GM19023 (cell line): ENCODE measurements at regions not wholly inside any gene's neighbourhood (a gene's known extent, or its start where the extent isn't known, plus 50 kb on each side); places are given as distances from the start of the nearest gene placed in this dataset.
"Not testable (repeated sequence)": the region's sequence is repeated elsewhere in the genome, so short reads cannot be mapped to it uniquely, and the experiment has no call there.

Experiments used
- ATAC-seq: cut with Tn5 transposase; IDR thresholded peaks from one replicate; pipeline ENCODE4 v1.9.1; 2021; ENCODE audit warnings: mild to moderate bottlenecking, moderate library complexity; ENCODE audit not compliant: unreplicated experiment

DNA sequence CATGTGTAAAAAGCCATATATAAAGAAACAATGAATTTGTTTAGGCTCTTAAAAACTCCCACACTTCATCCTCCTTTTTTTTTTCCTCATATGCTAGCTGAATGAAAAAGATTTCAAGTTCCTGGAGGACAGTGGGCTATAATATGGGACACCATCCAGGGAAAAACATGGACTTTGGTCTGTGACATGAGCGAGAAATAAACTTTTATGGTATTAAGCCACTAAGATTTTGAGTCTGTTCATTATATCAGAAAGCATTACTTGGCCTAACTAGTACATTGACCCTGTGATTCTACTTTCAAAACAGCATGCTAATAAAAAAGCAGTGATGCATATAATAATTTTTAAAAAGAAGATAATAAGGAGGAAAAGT, 392.3 kb upstream of the CAMK1G start:
- no peak for ATAC-seq

DNA sequence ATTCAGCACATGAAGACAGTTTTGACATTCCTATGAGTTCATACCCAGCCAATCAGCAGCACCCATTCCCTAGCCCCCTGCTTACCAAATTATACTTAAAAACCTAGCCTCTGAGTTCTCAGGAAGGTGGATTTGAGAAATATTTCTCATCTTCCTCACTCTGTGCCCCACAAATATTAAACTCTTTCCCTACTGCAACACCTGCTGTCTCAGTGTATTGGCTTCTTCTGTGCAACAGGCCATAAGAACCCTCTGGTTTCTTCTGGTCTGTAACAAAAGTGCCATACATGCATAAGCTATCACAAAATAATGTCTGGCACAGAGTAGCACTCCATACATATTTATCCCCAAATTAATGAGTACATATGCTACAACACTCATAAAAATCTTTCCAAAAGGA, 387.4 kb upstream of the CAMK1G start:
- ATAC-seq: no peak

DNA sequence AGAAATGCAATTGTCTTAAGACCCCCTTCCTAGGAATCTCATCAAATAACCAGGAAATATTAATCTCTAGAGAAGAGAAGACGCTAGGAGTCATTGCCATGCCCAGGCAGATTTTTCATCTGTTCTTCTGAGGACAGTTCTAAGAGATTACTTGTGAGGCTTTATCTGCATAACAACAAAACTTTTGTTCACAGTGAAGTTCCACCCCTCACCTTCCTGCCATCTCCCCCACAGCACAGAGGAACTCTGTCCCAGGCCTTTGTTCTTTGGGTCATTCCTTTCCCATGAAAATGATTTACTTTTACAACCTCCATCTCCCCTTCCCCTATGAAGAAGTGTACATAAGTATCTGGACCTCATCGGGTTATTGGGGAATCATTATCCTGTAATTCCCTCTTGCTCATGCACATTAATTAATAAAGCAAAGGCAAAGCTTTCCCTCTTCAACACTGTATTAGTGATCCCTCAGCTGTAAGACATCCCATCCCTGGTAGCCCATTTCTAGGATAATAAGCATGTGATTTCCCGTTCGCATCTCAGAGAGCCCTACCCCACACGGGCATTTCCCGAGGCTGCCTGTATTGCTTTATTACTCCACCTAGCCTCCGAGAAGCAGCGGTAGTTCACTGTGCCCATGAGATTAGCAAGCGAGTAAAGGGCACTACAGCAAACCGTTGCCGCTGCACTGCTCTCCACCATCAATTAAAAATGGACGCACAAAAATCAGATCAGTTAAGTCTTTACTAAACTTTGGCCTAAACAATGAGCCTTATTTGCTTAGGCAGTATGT, 384.4 kb upstream of the CAMK1G start:
- no peak for ATAC-seq

DNA sequence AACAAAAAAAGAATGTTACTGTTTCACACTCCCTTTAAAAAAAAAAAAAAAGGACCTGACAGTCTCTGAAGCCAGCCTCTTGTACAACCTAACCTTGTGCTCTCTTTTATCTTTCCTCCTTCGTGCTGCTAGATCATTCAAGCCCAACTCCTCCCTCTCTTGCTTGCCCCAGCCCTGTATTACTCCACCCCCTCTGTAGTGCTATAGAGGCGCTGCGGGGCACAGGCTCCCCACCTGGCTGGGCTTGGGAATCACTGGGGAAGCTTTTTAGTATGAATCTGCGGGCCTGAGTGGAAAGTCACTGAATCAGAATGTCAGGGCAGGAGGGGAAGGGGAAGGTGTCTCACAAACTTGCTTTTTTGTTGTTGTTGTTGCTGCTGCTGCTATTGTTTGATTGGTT, 383.7 kb upstream of the CAMK1G start:
- ATAC-seq: no peak

DNA sequence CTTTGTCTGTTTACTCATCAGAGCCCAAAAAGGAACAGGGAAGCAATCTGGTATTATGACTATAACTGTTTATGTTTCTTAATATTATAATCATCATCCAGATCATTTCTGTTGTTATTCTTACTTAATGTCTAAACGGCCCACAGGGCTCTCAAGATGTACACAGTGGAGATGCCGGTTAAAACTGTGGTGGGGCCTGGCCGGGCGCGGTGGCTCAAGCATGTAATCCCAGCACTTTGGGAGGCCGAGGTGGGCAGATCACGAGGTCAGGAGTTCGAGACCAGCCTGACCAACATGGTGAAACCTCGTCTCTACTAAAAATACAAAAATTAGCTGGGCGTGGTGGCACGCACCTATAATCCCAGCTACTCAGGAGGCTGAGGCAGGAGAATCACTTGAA, 381.2 kb upstream of the CAMK1G start:
- ATAC-seq: not testable (repeated sequence)

DNA sequence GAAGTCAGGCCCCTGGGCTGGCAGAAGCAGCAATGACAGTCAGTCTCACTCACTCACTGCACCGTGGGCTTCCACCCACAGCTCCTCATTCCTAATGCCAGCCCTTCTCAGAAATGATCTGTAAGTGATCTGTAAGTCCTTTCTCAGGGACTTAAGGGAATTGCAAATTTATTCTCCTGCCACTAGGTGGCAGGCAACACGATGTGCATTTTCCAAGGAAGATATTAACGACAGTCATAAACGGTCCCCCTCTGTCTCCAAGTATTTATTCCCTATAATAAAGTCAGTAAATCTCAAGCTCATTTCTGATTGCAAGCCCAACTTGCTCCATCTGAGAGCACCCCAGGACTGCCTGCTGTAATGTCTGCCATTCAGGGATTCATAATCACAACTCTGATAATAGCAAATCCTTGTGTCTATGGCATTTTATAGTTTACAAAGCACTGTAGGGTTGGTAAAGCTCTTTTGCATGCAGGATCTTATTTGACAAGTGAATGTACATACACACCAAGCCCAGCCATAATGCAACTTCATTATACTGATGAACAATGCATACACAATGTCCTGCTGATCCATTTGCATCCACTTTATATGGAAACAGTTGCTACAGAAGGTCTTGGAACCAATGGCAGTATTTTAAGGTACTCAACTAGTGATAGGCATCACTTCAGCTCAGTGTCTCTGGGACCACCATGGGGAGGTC, 380.5 kb upstream of the CAMK1G start:
- no peak for ATAC-seq

DNA sequence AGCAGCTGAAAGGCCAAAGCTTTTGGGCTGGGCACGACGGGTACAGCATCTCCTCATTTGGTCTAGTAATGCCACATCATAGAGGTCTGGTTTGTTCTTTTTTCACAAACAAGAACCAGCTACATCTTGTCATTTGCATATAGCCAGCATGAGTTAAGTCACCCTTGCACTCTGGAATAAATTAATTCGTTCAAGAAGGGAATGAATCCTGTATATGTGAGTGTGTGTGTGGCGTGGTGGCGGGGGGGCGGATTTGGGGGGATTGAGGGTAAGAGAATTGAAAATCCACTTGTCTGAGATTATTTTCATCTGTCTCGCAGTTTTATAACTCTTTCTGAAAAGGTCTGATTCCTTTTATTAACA, 380.0 kb upstream of the CAMK1G start:
- no peak for ATAC-seq

DNA sequence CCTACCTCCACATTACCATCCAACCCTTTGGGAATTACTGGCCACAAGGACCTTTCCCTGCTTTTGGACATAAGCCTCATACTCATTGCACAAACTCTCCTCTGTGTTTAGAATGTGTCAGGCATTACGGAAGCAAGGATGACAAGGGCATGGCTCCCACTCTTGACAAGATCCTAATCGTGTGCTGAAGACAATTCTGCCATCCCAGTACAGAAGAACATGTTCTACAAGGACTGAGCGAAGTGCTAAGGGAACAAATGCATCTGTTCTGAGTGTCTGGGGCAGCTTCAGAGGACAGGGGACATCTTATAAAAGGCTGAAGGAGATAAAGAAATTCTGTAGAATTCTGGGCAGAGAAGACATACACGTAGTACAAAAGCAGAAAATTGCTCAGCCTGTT, 378.5 kb upstream of the CAMK1G start:
- no peak for ATAC-seq

DNA sequence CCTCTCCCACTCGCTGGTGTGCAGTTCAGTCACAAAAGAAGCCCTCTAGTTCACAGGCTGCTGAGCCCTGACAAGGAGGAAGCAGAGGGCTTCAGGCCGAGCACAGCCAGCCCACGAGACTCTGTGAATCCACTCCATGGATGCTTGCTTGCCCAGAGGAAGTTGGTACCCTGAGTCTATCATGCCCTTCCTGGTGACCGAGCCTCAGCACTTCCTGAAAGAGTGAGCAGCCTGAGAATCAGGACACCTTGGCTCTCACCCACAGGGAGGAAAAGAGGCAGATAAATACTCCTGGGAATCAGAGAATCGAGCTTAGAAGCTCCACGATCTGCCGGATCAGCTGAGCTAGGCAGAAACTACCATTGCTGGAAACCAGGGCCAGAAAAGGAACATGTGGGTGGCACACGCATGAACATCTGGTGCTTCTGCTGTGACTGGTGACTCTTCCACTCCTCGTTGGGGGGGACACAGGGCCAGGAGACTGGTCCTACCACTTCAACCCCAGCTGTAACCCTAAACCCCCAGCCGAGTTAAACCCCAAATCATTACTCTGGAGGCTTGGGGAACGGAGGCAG, 376.3 kb upstream of the CAMK1G start:
- ATAC-seq: peak; percentile 23

DNA sequence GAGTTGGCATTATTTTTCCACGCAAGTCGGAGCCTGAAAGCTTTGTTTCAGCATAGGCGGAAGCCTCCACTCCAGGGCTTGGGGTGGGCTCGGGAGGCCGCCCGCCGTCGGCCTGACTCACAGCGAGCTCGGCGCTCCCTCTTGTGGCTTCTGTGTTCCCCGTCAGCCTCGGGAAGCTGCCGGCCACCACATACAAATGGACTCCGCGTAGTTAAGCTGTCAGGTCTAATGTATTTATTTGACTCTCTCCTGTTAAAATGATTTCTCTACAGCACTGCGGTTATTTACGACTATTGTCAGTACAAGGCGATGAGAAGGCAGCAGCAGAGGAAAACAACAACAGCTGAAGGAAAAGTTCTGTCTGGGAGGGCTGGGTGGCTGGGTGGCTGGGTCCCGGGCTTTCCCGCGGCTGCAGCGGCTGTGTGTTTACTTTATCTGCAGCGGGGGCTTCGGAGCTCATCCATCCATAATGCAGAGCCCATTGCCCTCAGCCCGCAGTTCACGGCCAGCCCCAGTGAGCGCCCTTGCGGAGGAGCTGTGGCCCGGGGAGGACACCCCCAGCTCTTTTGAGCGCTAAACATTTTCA, 375.7 kb upstream of the CAMK1G start:
- ATAC-seq: peak; percentile 72

DNA sequence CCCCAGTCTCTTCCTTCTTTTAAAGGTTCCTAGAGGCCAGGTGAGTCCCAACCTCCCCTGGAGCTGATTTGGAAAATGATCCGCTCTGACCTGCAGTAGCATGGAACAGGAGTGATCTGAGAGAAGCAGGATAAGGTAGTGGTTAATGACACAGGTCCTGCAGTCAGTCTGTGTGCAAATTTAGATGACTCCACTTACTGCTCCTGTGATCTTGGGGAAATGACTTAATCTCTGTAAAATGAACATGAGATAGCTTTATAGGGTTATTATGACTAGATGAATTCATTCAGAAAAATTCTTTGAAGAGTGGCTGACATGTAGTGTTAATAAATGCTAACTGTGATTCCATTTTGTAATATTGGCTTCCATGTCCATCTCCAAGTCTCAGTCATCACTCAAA, 374.9 kb upstream of the CAMK1G start:
- ATAC-seq: no peak

DNA sequence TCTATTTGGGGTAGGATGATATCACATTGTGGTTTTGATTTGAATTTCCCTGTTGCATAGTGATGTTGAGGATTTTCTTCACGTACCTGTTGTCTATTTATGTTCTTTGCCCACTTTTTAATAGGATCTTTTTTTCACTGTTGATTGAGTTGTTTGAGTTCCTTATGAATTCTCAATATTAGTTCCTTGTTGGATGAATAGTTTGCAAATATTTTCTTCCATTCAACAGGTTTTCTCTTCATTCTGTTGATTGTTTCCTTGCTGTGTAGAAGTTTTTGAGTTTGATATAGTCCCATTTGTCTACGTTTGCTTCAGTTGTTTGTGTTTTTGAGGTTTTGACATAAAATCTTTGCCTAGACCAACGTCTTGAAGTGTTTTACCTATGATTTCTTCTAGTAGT, 369.5 kb upstream of the CAMK1G start:
- no peak for ATAC-seq

DNA sequence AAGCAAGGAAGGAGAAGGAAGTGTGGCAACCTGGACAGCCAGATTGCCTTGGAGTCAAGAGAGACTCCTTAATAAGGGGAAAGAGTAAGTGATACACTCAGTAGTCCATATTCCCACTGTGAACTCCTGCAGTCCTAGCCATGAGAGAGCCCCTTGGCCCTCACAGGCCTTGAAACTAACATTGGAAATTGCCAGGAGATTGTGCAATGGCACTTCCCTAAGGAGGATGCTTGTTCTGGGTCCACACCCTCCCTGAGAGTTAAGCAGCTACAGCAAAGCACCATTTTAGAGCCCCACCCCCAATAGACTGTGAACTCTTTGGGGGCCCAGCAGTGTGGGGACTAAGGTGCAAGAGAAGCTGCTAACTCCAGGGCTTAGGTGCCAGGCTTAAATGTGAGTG, 367.7 kb upstream of the CAMK1G start:
- no peak for ATAC-seq

DNA sequence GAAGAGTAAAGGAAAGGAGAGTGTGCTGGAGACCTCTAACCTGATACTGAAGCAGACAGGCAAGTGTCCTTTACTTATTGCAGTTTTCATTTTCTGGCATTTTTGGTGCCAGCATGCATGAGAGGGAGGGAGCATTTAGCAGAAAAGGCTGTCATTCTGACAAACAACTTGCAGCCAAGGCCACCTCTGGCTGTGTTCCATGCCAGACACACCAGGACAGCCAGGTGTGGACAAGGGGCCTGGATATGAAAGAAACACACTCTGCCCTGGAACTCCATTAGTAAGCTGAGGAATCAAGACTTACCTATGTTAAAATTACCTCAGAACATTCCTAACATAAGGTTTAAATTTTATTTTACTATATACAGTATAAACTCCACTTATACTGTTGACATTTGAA, 365.4 kb upstream of the CAMK1G start:
- no peak for ATAC-seq

DNA sequence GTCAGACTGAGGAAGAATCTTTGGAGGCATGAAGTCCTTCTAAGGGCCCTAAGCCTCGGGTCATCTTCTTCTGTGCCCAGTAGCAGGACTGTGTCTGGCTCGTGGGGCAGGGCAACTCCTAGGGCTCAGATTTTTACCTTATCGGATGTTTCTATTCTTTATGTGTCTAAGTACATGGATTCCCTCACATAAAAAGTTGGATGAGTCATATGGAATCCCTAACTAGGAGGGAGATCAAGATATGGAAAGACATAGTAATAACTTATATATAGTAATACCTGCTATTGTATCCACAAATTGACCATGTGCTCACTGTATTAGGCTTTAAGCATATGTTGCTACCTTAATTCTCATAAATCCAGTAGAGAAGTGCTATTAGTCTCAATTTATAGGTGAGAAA, 364.5 kb upstream of the CAMK1G start:
- ATAC-seq: no peak

DNA sequence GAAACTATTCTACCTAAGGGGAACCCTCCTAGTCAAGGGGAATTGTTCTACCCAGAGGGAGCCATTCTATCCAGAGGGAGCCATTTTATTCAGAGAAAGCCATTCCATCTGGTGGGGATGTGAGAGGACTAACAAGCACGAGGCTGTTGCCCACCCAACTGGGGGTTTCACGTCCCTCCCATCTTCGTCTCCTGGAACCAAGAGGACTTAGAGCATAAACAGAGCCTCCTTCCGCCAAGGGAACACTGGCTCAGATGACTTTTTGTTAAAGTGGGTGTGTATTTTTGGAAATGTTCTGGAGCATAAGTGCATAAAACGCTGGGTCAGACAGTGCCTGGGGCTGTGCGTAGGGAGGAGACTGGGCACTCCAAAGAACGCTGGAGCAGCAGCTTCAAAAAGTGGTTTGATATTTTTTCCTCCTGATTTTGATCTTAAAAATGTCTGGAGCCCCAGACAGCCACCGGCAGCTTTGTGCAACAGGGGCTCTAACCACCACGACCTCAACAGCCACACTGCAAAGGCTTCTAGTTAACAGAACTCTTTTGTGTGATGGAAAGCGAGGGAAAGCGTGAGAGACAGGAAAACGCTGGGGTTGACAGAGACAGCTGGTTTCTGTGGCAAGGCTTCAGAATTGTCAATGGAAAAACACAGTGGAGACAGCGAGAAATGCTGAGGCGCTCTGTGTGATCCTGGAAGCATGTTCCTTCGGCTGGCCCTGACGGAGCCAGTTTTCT, 363.6 kb upstream of the CAMK1G start:
- no peak for ATAC-seq

DNA sequence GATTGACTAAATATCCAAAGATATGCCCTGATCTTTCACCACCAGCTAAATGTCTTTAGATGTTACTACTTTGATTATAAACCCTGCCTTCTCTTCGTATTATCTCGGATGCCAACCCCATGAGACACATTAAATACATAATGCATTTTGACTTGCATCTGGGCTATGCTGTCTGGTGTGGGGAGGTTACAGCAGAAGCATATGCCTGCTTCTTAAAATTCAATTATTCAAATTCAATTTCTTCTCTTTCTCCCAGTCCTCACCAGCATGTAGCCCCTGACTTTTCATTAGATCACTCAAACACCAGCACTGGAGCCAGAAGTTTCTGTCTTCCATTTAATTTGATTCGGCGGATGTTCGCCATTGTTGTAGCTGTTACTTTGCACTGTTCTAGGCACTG, 360.7 kb upstream of the CAMK1G start:
- ATAC-seq: no peak

DNA sequence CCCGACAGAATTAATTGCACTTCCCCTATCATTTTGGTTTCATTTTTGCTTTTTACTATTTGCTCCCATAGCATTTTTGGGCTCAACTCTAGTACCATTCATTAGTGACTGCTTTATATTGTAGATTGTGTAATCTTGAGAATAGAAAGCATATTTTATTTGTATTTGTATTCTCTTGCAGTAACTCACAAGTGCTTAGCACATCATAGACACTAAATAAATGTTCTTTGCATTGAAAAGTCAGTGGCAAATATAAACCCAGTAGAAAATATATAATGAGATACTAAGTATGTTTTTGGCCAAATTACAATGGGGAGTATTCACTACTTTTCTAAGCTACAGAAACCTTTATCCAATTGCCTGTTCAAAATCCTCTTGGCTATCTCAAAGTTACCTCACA, 359.7 kb upstream of the CAMK1G start:
- no peak for ATAC-seq

DNA sequence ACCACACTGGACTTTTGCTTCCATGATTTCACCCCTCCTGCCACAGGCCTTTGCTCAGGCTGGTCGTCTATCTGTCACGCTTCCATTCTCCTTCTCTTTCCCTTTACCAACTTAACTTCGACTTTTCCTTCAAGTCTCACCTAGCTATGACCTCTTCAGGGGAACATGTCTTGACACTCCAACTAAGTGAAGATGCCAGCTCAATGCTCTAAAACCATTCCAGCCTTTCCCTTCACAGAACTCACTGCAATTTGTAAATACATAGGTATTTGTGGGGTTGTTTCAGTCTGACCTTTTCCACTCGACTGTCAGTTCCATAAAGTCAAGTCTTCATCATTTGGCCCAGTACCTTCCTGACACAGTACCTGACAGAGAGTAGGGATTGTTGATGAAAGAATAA, 358.6 kb upstream of the CAMK1G start:
- ATAC-seq: no peak

DNA sequence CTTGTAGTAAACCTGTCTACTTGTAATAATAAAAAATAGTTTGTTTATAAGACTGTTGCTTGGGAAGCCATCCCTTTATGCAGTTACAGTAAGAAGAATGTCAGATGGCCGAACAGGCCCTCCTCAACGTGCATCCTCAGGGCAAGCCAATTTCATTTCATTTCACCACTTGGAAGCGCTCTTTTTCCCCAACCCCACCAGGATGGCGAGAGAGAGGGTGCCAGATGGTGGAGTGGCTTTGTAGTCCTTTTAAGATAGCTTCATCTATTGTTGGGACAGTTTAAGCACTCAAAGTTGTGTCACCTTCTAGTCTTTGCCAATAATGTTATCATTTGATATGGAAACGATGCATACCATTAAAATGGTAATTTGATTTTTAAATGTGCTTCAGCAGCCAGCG, 356.3 kb upstream of the CAMK1G start:
- no peak for ATAC-seq

DNA sequence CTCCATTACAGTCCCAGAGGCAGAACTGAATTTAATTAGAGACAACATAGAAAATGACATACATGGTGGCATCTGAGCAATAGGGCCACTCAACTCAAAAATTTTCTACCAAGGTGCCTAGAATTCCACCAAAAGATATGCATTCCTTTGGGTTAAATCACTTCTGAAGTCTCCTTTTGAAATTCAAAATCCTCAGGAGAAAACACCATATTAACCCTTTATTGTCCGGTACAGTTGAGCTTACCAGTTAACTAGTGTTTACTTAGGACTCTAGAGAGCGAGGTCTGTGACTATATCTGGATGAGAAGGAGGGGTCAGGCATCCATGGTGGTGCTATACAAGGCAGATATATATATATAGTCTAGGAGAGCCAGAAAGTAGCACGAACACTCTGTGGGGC, 355.6 kb upstream of the CAMK1G start:
- no peak for ATAC-seq
